Suppressor macrophage (primary cell): ENCODE measurements at regions not wholly inside any gene's neighbourhood (a gene's known extent, or its start where the extent isn't known, plus 50 kb on each side); places are given as distances from the start of the nearest gene placed in this dataset.
"Not testable (repeated sequence)": the region's sequence is repeated elsewhere in the genome, so short reads cannot be mapped to it uniquely, and the experiment has no call there.

Source experiments
- DNase-seq, 4 experiments: peaks; one replicate each; pipeline ENCODE4 v3.0.0-alpha.2; 2020 to 2022

GRCh38 chr2:184268900-184269477 lies 329.3 kb upstream of the ZNF804A start:
- no peak for DNase-seq

- DNase-seq, result no peak
These were observed 327.7 kb upstream of the ZNF804A start for GRCh38 chr2:184270660-184271059.

- no peak for DNase-seq
These were observed 326.3 kb upstream of the ZNF804A start for GRCh38 chr2:184272056-184272455.

GRCh38 chr2:184294831-184295230 lies 303.5 kb upstream of the ZNF804A start:
- DNase-seq, result no peak

GRCh38 chr2:184297085-184297484 lies 301.2 kb upstream of the ZNF804A start:
- no peak for DNase-seq

GRCh38 chr2:184302506-184302905 lies 295.8 kb upstream of the ZNF804A start:
- no peak for DNase-seq

- DNase-seq, result no peak
These were observed 294.3 kb upstream of the ZNF804A start for GRCh38 chr2:184304006-184304405.

- no peak for DNase-seq
These were observed 293.2 kb upstream of the ZNF804A start for GRCh38 chr2:184305105-184305504.

GRCh38 chr2:184308706-184309105 lies 289.6 kb upstream of the ZNF804A start:
- DNase-seq, result no peak

GRCh38 chr2:184312970-184313369 lies 285.4 kb upstream of the ZNF804A start:
- DNase-seq, result no peak

GRCh38 chr2:184314829-184315228 lies 283.5 kb upstream of the ZNF804A start:
- no peak for DNase-seq

- no peak for DNase-seq
These were observed 281.4 kb upstream of the ZNF804A start for GRCh38 chr2:184316921-184317320.

- no peak for DNase-seq
These were observed 275.7 kb upstream of the ZNF804A start for GRCh38 chr2:184322615-184323014.

- DNase-seq, result no peak
These were observed 272.3 kb upstream of the ZNF804A start for GRCh38 chr2:184326066-184326465.

- not testable (repeated sequence) for DNase-seq
These were observed 270.5 kb upstream of the ZNF804A start for GRCh38 chr2:184327805-184328204.

GRCh38 chr2:184330561-184330960 lies 267.8 kb upstream of the ZNF804A start:
- DNase-seq, result not testable (repeated sequence)

- no peak for DNase-seq
These were observed 261.6 kb upstream of the ZNF804A start for GRCh38 chr2:184336688-184337087.

- DNase-seq, result no peak
These were observed 259.6 kb upstream of the ZNF804A start for GRCh38 chr2:184338771-184339170.

- DNase-seq, result no peak
These were observed 258.4 kb upstream of the ZNF804A start for GRCh38 chr2:184339966-184340365.

- DNase-seq, result no peak
These were observed 251.9 kb upstream of the ZNF804A start for GRCh38 chr2:184346338-184346862.

GRCh38 chr2:184351126-184351525 lies 247.2 kb upstream of the ZNF804A start:
- DNase-seq, result no peak

- DNase-seq, result no peak
These were observed 241.3 kb upstream of the ZNF804A start for GRCh38 chr2:184357033-184357432.

- no peak for DNase-seq
These were observed 238.9 kb upstream of the ZNF804A start for GRCh38 chr2:184359379-184359778.

GRCh38 chr2:184363213-184363612 lies 235.1 kb upstream of the ZNF804A start:
- DNase-seq, result no peak

- DNase-seq, result no peak
These were observed 231.1 kb upstream of the ZNF804A start for GRCh38 chr2:184367211-184367610.
